OCI-LY1 (cell line): ENCODE measurements at regions not wholly inside any gene's neighbourhood (a gene's known extent, or its start where the extent isn't known, plus 50 kb on each side); places are given as distances from the start of the nearest gene placed in this dataset.

Experiments
- H2AFZ ChIP-seq: fragments of 200-600 bp; sonication (generic), shearing (Covaris generic); 2 replicates; pipeline ENCODE4 v1.6.0; 2014; ENCODE audit warnings: antibody characterized with exemption, mild to moderate bottlenecking, low read length
- H3F3A ChIP-seq: fragments of 200-600 bp; sonication (generic), shearing (Covaris generic); 2 replicates; pipeline ENCODE4 v1.6.0; 2014; ENCODE audit warnings: mild to moderate bottlenecking, antibody characterized with exemption, low read length, moderate library complexity; ENCODE audit not compliant: insufficient read depth
- H3K27ac ChIP-seq: fragments of 200-600 bp; sonication (generic); 2 replicates; pipeline ENCODE4 v1.5.1; 2014; ENCODE audit warnings: low read length, mixed run types, mild to moderate bottlenecking, low read depth; ENCODE audit not compliant: poor library complexity, severe bottlenecking
- H3K27me3 ChIP-seq: fragments of 200-600 bp; sonication (generic); 2 replicates; pipeline ENCODE4 v1.6.0; 2014; ENCODE audit warnings: antibody characterized with exemption, mild to moderate bottlenecking, low read length, moderate library complexity; ENCODE audit not compliant: insufficient read depth
- H3K36me3 ChIP-seq: fragments of 200-600 bp; sonication (generic); 2 replicates; pipeline ENCODE4 v1.6.1; 2014; ENCODE audit warnings: mild to moderate bottlenecking, antibody characterized with exemption, low read length, moderate library complexity, mixed read lengths; ENCODE audit not compliant: insufficient read depth
- H3K4me1 ChIP-seq: fragments of 200-600 bp; sonication (generic); 2 replicates; pipeline ENCODE4 v1.5.1; 2014; ENCODE audit warnings: mild to moderate bottlenecking, low read length, moderate library complexity; ENCODE audit not compliant: insufficient read depth, severe bottlenecking
- H3K4me2 ChIP-seq: fragments of 200-600 bp; sonication (generic), shearing (Covaris generic); 2 replicates; pipeline ENCODE4 v1.6.1; 2014; ENCODE audit warnings: low read length
- H3K4me3 ChIP-seq: fragments of 200-600 bp; sonication (generic); 2 replicates; pipeline ENCODE4 v1.5.1; 2014; ENCODE audit warnings: low read length, low read depth, mild to moderate bottlenecking, mixed read lengths; ENCODE audit not compliant: poor library complexity, severe bottlenecking
- H3K79me2 ChIP-seq: fragments of 200-600 bp; shearing (Covaris generic); 2 replicates; pipeline ENCODE4 v1.6.1; 2016; ENCODE audit warnings: mixed run types, low read length, mixed read lengths; ENCODE audit not compliant: insufficient read depth
- H3K9ac ChIP-seq: fragments of 200-600 bp; sonication (generic), shearing (Covaris generic); 2 replicates; pipeline ENCODE4 v1.6.1; 2014; ENCODE audit warnings: mild to moderate bottlenecking, low read length, mixed read lengths
- H3K9me2 ChIP-seq: fragments of 200-600 bp; sonication (generic), shearing (Covaris generic); 2 replicates; pipeline ENCODE4 v1.6.1; 2014; ENCODE audit warnings: low read depth, mild to moderate bottlenecking, low read length, mixed read lengths
- H3K9me3 ChIP-seq: fragments of 200-600 bp; shearing (Covaris generic); 2 replicates; pipeline ENCODE4 v1.6.1; 2014; ENCODE audit warnings: low read length, mixed read lengths
- H4K20me1 ChIP-seq: fragments of 200-600 bp; sonication (generic), shearing (Covaris generic); 2 replicates; pipeline ENCODE4 v1.6.0; 2016; ENCODE audit warnings: mild to moderate bottlenecking, low read length; ENCODE audit not compliant: insufficient read depth
- CTCF ChIP-seq: fragments of 200-600 bp; sonication (generic), shearing (Covaris generic); IDR thresholded peaks from 2 replicates; pipeline ENCODE4 v1.5.1; 2017; ENCODE audit warnings: mild to moderate bottlenecking, antibody characterized with exemption, low read length, moderate library complexity, mixed read lengths
- EZH2 ChIP-seq: fragments of 200-600 bp; sonication (generic), shearing (Covaris generic); IDR thresholded peaks from 2 replicates; pipeline ENCODE4 v1.8.0; 2017; ENCODE audit warnings: borderline replicate concordance, mixed run types, mild to moderate bottlenecking, antibody characterized with exemption, low read length, moderate library complexity, mixed read lengths

GRCh38 chr4:140277576-140277975, 95.9 kb upstream of the SCOC start:
- Histone ChIP-seq H3K27ac (no peak overlapping the region), H3K27me3 (no peaks in the 10 kb centered on the region), H3K9ac (no peak overlapping the region), H3K4me1 (no peaks in the 10 kb centered on the region), H3K4me3 (no peak overlapping the region), H4K20me1 (no peaks in the 10 kb centered on the region), H3F3A (no peaks in the 10 kb centered on the region), H3K4me2 (no peak overlapping the region), H3K79me2 (no peaks in the 10 kb centered on the region), H2AFZ (no peak overlapping the region), H3K9me2 (no peaks in the 10 kb centered on the region), H3K36me3 (no peaks in the 10 kb centered on the region), H3K9me3 (no peaks in the 10 kb centered on the region)
- no peak for TF ChIP-seq EZH2
- no peak for TF ChIP-seq CTCF

GRCh38 chr4:140271553-140271952, 101.9 kb upstream of the SCOC start:
- TF ChIP-seq EZH2 (no peak), CTCF (no peak)
- Histone ChIP-seq H3K27me3 (no peaks in the 10 kb centered on the region), H3K4me2 (no peak overlapping the region), H3K27ac (no peak overlapping the region), H2AFZ (no peak overlapping the region), H3K36me3 (no peaks in the 10 kb centered on the region), H4K20me1 (no peaks in the 10 kb centered on the region), H3F3A (no peaks in the 10 kb centered on the region), H3K4me3 (no peak overlapping the region), H3K9ac (no peak overlapping the region), H3K79me2 (no peaks in the 10 kb centered on the region), H3K4me1 (no peaks in the 10 kb centered on the region), H3K9me3 (no peaks in the 10 kb centered on the region), H3K9me2 (no peaks in the 10 kb centered on the region)

GRCh38 chr4:140269369-140269768, 104.1 kb upstream of the SCOC start:
- Histone ChIP-seq H3K4me2 (no peak overlapping the region), H3K27me3 (no peaks in the 10 kb centered on the region), H3F3A (no peaks in the 10 kb centered on the region), H4K20me1 (no peaks in the 10 kb centered on the region), H3K27ac (no peak overlapping the region), H3K4me1 (no peaks in the 10 kb centered on the region), H3K9me2 (no peaks in the 10 kb centered on the region), H3K36me3 (no peaks in the 10 kb centered on the region), H2AFZ (no peak overlapping the region), H3K4me3 (no peak overlapping the region), H3K79me2 (no peaks in the 10 kb centered on the region), H3K9me3 (no peaks in the 10 kb centered on the region), H3K9ac (no peak overlapping the region)
- TF ChIP-seq EZH2, result no peak
- no peak for TF ChIP-seq CTCF
